ENCODE measurements at regions not wholly inside any gene's neighbourhood (a gene's known extent, or its start where the extent isn't known, plus 50 kb on each side); places are given as distances from the start of the nearest gene placed in this dataset. TPM values are rescaled to one million over a fixed set of nuclear protein-coding genes. Genes with fewer than 3 reads are reported as not detected.

Small RNA genes lying in the stretch of these regions (small RNA-seq; reads per million reads assigned to genes)
- not detected for gene AL079307.3 (ENCODE audit: low replicate concordance)
